HG03571 (cell line): ENCODE measurements at regions not wholly inside any gene's neighbourhood (a gene's known extent, or its start where the extent isn't known, plus 50 kb on each side); places are given as distances from the start of the nearest gene placed in this dataset.
"Not testable (repeated sequence)": the region's sequence is repeated elsewhere in the genome, so short reads cannot be mapped to it uniquely, and the experiment has no call there.

Source experiments
- ATAC-seq: cut with Tn5 transposase; IDR thresholded peaks from one replicate; pipeline ENCODE4 v1.9.1; 2021; ENCODE audit not compliant: unreplicated experiment

DNA sequence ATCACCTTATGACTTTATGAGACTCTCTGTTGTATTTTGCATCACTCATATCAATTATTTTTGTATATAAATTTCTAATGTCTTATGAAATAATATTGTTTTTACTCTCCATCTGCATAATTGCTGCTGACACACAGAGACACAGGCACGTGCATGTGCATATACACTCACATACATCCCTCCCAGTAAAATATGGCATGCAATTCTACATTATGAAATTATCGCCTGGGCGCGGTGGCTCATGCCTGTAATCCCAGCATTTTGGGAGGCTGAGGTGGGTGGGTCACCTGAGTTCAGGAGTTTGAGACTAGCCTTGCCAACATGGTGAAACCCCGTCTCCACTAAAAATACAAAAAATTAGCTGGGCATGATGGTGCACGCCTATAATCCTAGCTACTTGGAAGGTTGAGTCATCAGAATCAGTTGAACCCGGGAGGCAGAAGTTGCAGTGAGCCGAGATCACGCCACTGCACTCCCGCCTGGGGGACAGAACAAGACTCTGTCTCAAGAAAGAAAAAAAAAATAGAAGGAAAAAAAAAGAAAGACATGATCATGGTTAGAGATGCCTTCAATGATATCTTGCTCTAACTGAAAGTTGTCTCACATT, 96.7 kb upstream of the LUZP2 start:
- no peak for ATAC-seq

GRCh38 chr11:24406389-24406788, 90.5 kb upstream of the LUZP2 start:
- ATAC-seq: no peak

GRCh38 chr11:24406980-24407379, 89.9 kb upstream of the LUZP2 start:
- ATAC-seq: no peak

GRCh38 chr11:24407733-24408132, 89.1 kb upstream of the LUZP2 start:
- ATAC-seq: no peak

DNA sequence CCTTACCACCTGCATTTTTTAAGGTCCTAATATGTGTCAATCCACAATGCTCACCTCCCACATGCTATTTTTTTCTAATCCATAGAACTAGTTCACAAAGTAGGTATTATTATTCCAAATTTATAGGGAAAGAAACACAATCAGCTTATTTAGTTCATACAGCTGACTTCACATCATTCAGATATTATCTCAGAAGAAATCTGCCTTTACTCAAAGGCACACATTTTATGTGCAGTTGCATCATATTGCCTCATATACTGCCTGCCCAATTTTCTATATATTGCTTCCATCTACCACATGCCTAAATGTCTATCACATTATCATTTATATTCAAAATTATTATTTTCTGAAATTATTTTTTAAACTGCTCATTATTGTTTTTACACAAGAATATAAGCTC, 88.7 kb upstream of the LUZP2 start:
- ATAC-seq: no peak

- ATAC-seq: no peak
These were observed 85.1 kb upstream of the LUZP2 start for GRCh38 chr11:24411791-24412190.

DNA sequence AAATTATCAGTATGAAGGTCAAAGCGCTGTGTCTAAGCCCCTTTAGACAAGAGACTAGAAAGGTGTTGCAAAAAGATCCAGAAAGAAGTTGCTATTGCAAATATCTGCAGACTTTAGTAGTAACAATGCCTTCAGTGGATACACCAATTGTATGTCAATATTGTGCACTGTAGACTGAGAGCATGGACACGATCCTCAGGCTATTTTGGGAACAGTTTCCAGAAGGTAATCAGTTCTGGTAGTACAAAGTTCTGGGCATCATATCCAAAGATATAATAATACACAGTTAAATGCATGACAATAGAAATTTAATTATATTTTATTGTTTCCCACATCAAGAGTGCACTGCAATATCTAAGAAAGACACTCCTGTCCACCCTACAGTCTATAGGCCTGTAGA, 84.1 kb upstream of the LUZP2 start:
- ATAC-seq: no peak

- ATAC-seq: no peak
These were observed 83.5 kb upstream of the LUZP2 start for GRCh38 chr11:24413391-24413790.

DNA sequence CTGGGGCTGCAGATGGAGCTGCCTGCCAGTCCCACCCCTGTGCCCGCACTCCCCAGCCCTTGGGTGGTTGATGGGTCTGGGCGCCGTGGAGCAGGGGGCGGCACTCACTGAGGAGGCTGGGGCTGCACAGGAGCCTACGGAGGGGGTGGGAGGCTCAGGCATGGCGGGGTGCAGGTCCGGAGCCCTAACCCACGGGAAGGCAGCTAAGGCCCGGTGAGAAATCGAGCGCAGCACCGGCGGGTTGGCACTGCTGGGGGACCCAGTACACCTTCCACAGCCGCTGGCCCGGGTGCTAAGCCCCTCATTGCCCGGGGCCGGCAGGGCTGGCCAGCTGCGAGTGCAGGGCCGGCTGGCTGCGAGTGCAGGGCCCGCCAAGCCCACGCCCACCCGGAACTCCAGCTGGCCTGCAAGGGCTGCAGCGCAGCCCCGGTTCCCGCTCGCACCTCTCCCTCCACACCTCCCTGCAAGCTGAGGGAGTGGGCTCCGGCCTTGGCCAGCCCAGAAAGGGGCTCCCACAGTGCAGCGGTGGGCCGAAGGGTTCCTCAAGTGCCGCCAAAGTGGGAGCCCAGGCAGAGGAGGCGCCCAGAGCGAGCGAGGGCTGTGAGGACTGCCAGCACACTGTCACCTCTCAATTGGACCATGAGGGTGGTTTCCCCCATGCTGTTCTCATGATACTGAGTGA, 80.8 kb upstream of the LUZP2 start:
- ATAC-seq: not testable (repeated sequence)

DNA sequence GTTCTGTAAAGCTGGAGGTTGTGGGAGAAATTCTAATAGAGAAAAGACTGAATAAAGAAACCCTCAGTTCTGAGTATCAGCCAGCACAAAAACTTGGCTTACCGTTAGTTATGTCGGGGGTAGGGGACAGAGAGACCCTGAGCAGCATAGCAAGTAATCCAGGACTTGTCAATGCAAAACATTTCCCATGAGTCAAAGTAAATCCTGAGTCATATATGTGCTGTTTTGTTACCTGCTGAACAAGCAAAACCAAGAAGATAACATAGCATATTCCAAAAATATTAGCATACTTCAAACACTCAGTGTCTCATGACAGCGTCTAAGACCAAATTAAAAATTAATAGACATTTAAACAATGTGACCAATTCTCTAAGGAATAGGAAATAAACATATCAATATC, 75.1 kb upstream of the LUZP2 start:
- no peak for ATAC-seq

DNA sequence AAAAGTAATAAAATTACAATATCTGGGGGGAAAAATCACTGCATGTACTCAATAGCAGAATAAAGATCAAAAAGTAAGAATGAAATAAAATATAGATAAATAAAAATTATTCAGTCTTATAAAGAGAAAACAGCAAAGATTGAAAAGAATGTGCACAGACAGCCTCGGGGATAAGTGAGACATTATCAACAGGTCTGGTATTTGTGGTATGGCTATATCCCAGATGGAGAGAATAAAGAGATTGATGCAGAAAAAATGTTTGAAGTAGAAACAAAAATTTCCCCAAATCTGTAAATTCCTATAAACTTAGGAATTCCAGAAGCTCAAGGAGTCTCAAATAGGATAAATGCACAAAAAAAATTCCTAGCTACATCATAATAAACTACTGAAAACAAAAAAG, 74.5 kb upstream of the LUZP2 start:
- no peak for ATAC-seq

- no peak for ATAC-seq
These were observed 59.7 kb upstream of the LUZP2 start for GRCh38 chr11:24437123-24437522.
